ENCODE measurements at regions not wholly inside any gene's neighbourhood (a gene's known extent, or its start where the extent isn't known, plus 50 kb on each side); places are given as distances from the start of the nearest gene placed in this dataset.

- no peak for DNase-seq (ENCODE audit: low read depth in 2 of 2, low spot score in 1 of 2)
Measured at GRCh38 chr10:4533621-4534020, 292.4 kb upstream of the AKR1E2 start.

GRCh38 chr10:4532976-4533375, 293.0 kb upstream of the AKR1E2 start:
- DNase-seq (ENCODE audit: low read depth in 2 of 2, low spot score in 1 of 2) = no peak

- no peak for DNase-seq (ENCODE audit: low read depth in 2 of 2, low spot score in 1 of 2)
Measured at GRCh38 chr10:4532467-4532866, 293.5 kb upstream of the AKR1E2 start.

GRCh38 chr10:4532011-4532410, 294.0 kb upstream of the AKR1E2 start:
- no peak for DNase-seq (ENCODE audit: low read depth in 2 of 2, low spot score in 1 of 2)

GRCh38 chr10:4529266-4529665, 296.7 kb upstream of the AKR1E2 start:
- no peak for DNase-seq (ENCODE audit: low read depth in 2 of 2, low spot score in 1 of 2)

GRCh38 chr10:4527281-4527970, 298.6 kb upstream of the AKR1E2 start:
- no peak for DNase-seq (ENCODE audit: low read depth in 2 of 2, low spot score in 1 of 2)

GRCh38 chr10:4526311-4526731, 299.7 kb upstream of the AKR1E2 start:
- no peak for DNase-seq (ENCODE audit: low read depth in 2 of 2, low spot score in 1 of 2)

- DNase-seq (ENCODE audit: low read depth in 2 of 2, low spot score in 1 of 2) = no peak
Measured at GRCh38 chr10:4525103-4525502, 300.9 kb upstream of the AKR1E2 start.

- no peak for DNase-seq (ENCODE audit: low read depth in 2 of 2, low spot score in 1 of 2)
Measured at GRCh38 chr10:4522296-4523000, 303.6 kb upstream of the AKR1E2 start.

GRCh38 chr10:4519658-4520402, 306.2 kb upstream of the AKR1E2 start:
- DNase-seq (ENCODE audit: low read depth in 2 of 2, low spot score in 1 of 2) = no peak

- no peak for DNase-seq (ENCODE audit: low read depth in 2 of 2, low spot score in 1 of 2)
Measured at GRCh38 chr10:4517746-4518145, 308.3 kb upstream of the AKR1E2 start.

GRCh38 chr10:4515721-4516120, 310.3 kb upstream of the AKR1E2 start:
- no peak for DNase-seq (ENCODE audit: low read depth in 2 of 2, low spot score in 1 of 2)

- DNase-seq (ENCODE audit: low read depth in 2 of 2, low spot score in 1 of 2) = no peak
Measured at GRCh38 chr10:4514445-4515108, 311.4 kb upstream of the AKR1E2 start.

GRCh38 chr10:4512671-4513240, 313.3 kb upstream of the AKR1E2 start:
- DNase-seq (ENCODE audit: low read depth in 2 of 2, low spot score in 1 of 2) = no peak

GRCh38 chr10:4512196-4512595, 313.8 kb upstream of the AKR1E2 start:
- no peak for DNase-seq (ENCODE audit: low read depth in 2 of 2, low spot score in 1 of 2)

- no peak for DNase-seq (ENCODE audit: low read depth in 2 of 2, low spot score in 1 of 2)
Measured at GRCh38 chr10:4511509-4511908, 314.5 kb upstream of the AKR1E2 start.

GRCh38 chr10:4509405-4509804, 316.6 kb upstream of the AKR1E2 start:
- no peak for DNase-seq (ENCODE audit: low read depth in 2 of 2, low spot score in 1 of 2)

- DNase-seq (ENCODE audit: low read depth in 2 of 2, low spot score in 1 of 2) = no peak
Measured at GRCh38 chr10:4506095-4506494, 319.9 kb upstream of the AKR1E2 start.

GRCh38 chr10:4504550-4504949, 321.5 kb upstream of the AKR1E2 start:
- no peak for DNase-seq (ENCODE audit: low read depth in 2 of 2, low spot score in 1 of 2)

- no peak for DNase-seq (ENCODE audit: low read depth in 2 of 2, low spot score in 1 of 2)
Measured at GRCh38 chr10:4503076-4503475, 322.9 kb upstream of the AKR1E2 start.

GRCh38 chr10:4501306-4501705, 324.7 kb upstream of the AKR1E2 start:
- no peak for DNase-seq (ENCODE audit: low read depth in 2 of 2, low spot score in 1 of 2)

All from stimulated activated CD8-positive, alpha-beta memory T cell treated with anti-CD3 and anti-CD28 coated beads, Interleukin-4, amount 100 ng/mL, for 4 hours (primary cell).